ENCODE measurements at regions not wholly inside any gene's neighbourhood (a gene's known extent, or its start where the extent isn't known, plus 50 kb on each side); places are given as distances from the start of the nearest gene placed in this dataset.

GRCh38 chr20:3325864-3326263, 81.6 kb downstream of the DNAAF9 start:
- H3K27ac ChIP-seq (replicated peaks in 1 of 4) = no peak overlapping the region
- H3K9me3 ChIP-seq = no peaks in the 10 kb centered on the region
- H3K4me1 ChIP-seq = no peaks in the 10 kb centered on the region
- no peak for TF ChIP-seq POLR2A (IDR thresholded peaks at IDR 0.05; ENCODE audit: low read depth)
- no peak for TF ChIP-seq EP300 (IDR thresholded peaks at IDR 0.05)
- TF ChIP-seq POLR2AphosphoS5 (IDR thresholded peaks at IDR 0.05) = no peak
- no peak for TF ChIP-seq CTCF (IDR thresholded peaks at IDR 0.05)
- no peak overlapping the region for H3K4me3 ChIP-seq
- H3K27me3 ChIP-seq = no peaks in the 10 kb centered on the region
- H3K36me3 ChIP-seq = peaks cover 27 to 98% (median 75%) of the 10 kb centered on the region in 4 donors
- intact Hi-C loops (cut with DNase I) = no loop called here
- 92% methylated on average over 2 of the region's 2 CpGs for WGBS
- peak; percentile 55 for DNase-seq (ENCODE audit: extremely low spot score)

- Histone ChIP-seq H3K36me3 (peaks cover 27 to 91% (median 65%) of the 10 kb centered on the region in 4 donors), H3K27ac (replicated peaks in 1 of 4) (no peak overlapping the region), H3K9me3 (no peaks in the 10 kb centered on the region), H3K27me3 (no peaks in the 10 kb centered on the region), H3K4me1 (no peaks in the 10 kb centered on the region), H3K4me3 (no peak overlapping the region)
- no peak for TF ChIP-seq POLR2A (IDR thresholded peaks at IDR 0.05; ENCODE audit: low read depth)
- no peak for TF ChIP-seq EP300 (IDR thresholded peaks at IDR 0.05)
- no peak for TF ChIP-seq CTCF (IDR thresholded peaks at IDR 0.05)
- TF ChIP-seq POLR2AphosphoS5 (IDR thresholded peaks at IDR 0.05) = no peak
- WGBS = 61% methylated on average over 5 of the region's 5 CpGs
- DNase-seq (ENCODE audit: extremely low spot score) = no peak
- intact Hi-C loops (cut with DNase I) = no loop called here
Measured at GRCh38 chr20:3323398-3323797, 84.1 kb downstream of the DNAAF9 start.

GRCh38 chr20:3318226-3318884, 79.4 kb upstream of the SLC4A11 start:
- Histone ChIP-seq H3K36me3 (peaks cover 29 to 83% (median 73%) of the 10 kb centered on the region in 4 donors), H3K27ac (replicated peaks in 1 of 4) (no peak overlapping the region), H3K27me3 (no peaks in the 10 kb centered on the region), H3K4me3 (no peak overlapping the region), H3K4me1 (peaks cover 10 to 22% (median 13%) of the 10 kb centered on the region in 4 donors), H3K9me3 (no peaks in the 10 kb centered on the region)
- no peak for TF ChIP-seq POLR2A (IDR thresholded peaks at IDR 0.05; ENCODE audit: low read depth)
- TF ChIP-seq POLR2AphosphoS5 (IDR thresholded peaks at IDR 0.05) = no peak
- no peak for TF ChIP-seq EP300 (IDR thresholded peaks at IDR 0.05)
- TF ChIP-seq CTCF (IDR thresholded peaks at IDR 0.05) = no peak
- DNase-seq (ENCODE audit: extremely low spot score) = no peak
- intact Hi-C loops (cut with DNase I) = no loop called here
- 95% methylated on average over 3 of the region's 3 CpGs for WGBS

GRCh38 chr20:3316136-3316535, 77.1 kb upstream of the SLC4A11 start:
- intact Hi-C loops (cut with DNase I) = no loop called here
- peaks cover 20 to 80% (median 68%) of the 10 kb centered on the region in 4 donors for H3K36me3 ChIP-seq
- no peak for DNase-seq (ENCODE audit: extremely low spot score)
- H3K27me3 ChIP-seq = no peaks in the 10 kb centered on the region
- H3K4me3 ChIP-seq = no peak overlapping the region
- H3K27ac ChIP-seq (replicated peaks in 1 of 4) = no peak overlapping the region
- H3K9me3 ChIP-seq = no peaks in the 10 kb centered on the region
- peaks cover 19 to 28% (median 20%) of the 10 kb centered on the region in 4 donors for H3K4me1 ChIP-seq
- TF ChIP-seq POLR2AphosphoS5 (IDR thresholded peaks at IDR 0.05) (no peak), CTCF (IDR thresholded peaks at IDR 0.05) (no peak), EP300 (IDR thresholded peaks at IDR 0.05) (no peak), POLR2A (IDR thresholded peaks at IDR 0.05; ENCODE audit: low read depth) (no peak)
- WGBS = 93% methylated on average over 7 of the region's 7 CpGs

GRCh38 chr20:3315136-3315535, 76.1 kb upstream of the SLC4A11 start:
- H3K27me3 ChIP-seq = no peaks in the 10 kb centered on the region
- peaks cover 27 to 80% (median 66%) of the 10 kb centered on the region in 4 donors for H3K36me3 ChIP-seq
- H3K27ac ChIP-seq (replicated peaks in 1 of 4) = peak overlapping the region in 2 of 4 donors; percentile 34 to 49
- peaks cover 19 to 28% (median 20%) of the 10 kb centered on the region in 4 donors for H3K4me1 ChIP-seq
- intact Hi-C loops (cut with DNase I) = no loop called here
- DNase-seq (ENCODE audit: extremely low spot score) = no peak
- no peak overlapping the region for H3K4me3 ChIP-seq
- no peak for TF ChIP-seq CTCF (IDR thresholded peaks at IDR 0.05)
- TF ChIP-seq POLR2A (IDR thresholded peaks at IDR 0.05; ENCODE audit: low read depth) = no peak
- no peak for TF ChIP-seq EP300 (IDR thresholded peaks at IDR 0.05)
- no peak for TF ChIP-seq POLR2AphosphoS5 (IDR thresholded peaks at IDR 0.05)
- H3K9me3 ChIP-seq = no peaks in the 10 kb centered on the region
- 83% methylated on average over 2 of the region's 2 CpGs for WGBS
